ENCODE measurements at regions not wholly inside any gene's neighbourhood (a gene's known extent, or its start where the extent isn't known, plus 50 kb on each side); places are given as distances from the start of the nearest gene placed in this dataset.
"Not testable (repeated sequence)": the region's sequence is repeated elsewhere in the genome, so short reads cannot be mapped to it uniquely, and the experiment has no call there.

DNA sequence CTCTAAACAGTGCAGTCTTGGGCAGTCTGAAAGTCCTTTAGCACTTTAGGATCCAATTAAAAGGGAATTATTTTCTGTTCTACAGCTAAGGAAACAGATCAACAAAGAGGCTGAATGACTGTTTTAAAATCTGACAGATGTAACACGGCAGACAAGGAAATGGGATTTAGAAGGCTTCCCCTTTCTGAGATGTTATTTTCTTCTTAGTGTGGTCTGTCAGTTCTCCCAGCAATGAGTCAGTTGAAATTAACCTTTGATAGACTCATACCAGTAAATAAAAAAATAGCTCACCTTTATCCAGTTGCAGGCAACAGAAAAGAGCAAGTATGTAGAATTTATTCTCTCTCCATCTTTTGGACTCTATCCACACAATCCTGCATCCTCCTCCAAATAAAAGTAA is 98.1 kb downstream of the NEDD1 start:
- DNase-seq: peak; percentile 28

DNA sequence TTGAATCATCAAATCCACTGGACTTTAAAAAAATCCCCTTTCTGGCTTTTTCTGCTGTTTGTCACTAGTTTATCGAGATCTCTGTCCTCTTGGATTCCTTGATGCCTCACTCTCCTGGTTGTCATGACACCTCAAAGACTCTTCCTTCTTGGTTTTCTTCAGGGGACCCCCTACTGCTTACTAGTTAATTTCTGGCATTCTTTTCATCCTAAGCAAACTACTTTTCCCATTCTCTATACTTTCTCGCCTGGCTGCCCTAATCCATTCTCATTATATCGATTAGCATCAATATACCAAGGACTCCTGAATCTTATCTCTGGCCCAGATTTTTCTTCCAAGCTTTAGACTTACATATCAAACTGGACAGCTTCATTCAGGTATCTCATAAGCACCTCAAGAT is 98.6 kb downstream of the NEDD1 start:
- no peak for DNase-seq

DNA sequence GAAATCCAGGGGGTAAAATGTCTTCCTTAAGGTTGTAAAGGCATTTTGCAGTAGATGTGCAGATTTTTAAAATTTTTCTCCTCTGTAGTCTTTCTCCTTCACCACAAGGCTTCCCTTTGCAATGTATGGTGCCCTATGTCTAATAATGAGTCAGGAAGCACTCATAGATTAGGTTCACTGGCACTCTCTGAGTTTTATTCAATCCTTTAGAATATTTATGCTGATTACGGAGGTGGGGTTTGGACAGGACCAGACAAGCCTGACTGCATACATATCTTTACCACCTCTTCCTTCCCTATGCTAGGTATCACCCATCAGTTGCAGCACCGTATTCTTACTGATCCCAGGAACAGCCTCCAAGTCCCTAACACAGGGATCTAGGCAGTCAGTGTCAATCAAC is 99.5 kb downstream of the NEDD1 start:
- DNase-seq: peak; percentile 63

DNA sequence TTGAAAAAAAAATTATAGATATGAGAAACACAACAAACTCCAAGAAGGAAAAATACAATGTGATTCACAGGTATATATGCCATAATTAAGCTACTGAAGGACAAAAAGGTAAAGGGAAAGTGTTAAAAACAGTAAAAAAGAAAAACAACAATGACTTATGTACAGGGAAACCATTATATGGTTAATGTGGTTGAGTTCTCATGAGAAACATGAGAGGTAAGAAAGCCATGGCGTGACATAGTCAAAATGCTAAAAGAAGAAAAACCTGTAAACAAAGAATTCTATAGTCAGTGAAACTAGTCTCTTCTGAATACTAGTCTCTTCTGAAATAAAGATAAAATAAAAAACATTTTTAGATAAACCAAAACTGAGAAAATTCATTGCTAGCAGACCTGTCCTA is 109.1 kb downstream of the NEDD1 start:
- DNase-seq: no peak

DNA sequence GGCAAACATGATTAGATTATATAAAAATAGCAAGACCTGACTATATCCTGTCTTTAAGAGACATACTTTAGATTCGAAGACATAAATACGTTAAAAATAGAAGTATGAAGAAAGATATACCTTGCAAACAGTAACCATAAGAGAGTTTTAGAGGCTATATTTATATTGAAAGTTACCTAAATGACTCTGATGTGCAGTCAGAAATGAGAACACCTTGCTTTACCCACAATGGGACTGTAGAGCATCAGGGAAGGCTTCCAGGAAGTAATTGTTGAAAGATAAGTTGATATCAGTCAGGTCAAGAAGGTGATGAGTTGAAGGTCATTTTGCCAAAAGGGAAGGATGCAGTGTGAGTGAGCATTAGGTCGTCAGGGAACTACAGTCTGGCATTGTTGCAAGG is 110.2 kb downstream of the NEDD1 start:
- no peak for DNase-seq

DNA sequence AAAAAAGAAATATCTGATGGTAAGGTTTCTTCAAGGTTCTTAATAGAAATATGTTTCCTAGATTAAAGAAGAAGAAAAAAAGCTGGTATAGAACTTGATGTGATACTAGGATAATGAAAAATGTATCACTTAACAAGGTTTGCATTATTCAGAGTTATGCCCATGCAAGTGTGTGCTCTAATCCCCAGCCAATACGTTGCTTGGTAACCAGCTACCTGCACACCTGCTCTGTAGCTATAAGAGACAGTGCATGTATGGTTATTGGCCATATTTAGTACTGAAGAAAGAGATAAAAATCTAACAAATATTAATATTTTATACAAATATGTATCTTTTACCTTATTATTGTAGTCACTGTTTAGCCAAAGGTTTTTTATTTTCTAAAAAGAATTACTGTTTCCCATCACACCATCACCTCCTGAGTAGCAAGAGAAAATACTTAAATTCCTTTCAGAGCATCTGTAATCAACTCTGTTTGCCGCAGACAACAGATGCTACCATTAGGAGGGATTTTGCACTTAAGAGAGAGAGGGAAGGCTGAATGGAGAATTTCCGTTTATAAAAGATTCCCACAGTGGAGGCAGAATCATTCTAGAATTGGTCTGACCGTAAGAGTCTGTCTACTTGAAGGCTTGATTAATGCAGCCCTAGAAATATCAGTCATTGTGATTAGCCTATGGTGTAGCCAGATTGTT is 115.6 kb downstream of the NEDD1 start:
- peak; percentile 66 for DNase-seq

DNA sequence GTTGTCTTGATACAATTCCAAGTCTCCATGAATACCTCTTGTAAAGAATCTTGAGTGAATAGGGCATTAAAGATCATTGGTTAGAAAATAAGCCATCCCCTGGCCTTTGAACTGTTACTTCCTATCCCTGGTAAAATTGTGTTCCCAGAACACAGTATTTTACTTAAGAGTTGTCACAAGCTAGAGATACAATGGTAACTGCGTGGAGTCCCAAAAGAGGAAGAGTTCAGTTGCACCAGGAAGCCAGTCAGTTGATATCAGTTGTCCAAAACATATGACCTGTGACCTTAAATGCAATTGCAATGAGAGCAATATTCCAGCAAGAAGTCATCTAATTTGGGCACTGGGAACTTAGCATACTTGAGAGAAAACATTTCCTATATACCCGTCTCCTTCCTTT is 117.3 kb downstream of the NEDD1 start:
- no peak for DNase-seq

DNA sequence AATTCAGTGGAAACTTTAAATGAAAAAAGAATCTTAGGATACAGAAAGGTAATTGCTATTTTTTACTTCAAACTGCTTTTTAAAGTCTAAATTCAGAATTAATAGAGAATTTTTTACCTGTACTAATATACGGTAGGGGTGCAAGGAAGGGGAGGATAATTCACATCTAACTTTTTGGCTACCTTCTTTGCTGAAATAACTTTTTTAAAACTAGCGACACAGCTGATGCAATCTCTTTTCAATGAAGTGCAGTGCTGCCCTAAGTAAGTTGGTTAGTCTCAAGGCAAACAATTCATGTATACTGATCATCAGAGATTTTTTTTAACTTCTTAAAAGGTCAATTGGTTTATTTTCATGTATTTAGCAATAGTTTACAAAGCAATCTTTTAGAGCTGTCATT is 119.8 kb downstream of the NEDD1 start:
- no peak for DNase-seq

DNA sequence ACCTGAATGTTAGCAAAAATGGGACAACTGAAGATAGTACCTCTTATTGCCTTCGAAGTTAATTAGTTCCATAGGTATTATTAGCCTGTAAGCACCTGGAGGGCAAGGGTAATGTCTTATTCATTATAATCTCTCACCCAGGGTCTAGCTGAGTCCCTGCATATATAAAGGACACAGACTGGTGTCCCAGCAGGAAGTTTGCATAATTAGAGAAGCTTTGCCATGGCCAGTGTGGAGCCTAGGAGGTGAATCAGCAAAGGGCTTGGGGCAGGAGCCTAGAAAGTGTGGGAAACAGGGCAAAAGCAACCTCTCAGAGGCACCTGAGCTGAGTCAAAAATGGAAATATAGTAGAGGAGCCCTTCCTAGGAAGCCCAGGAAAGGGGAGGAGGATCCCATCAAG is 120.4 kb downstream of the NEDD1 start:
- DNase-seq: no peak

DNA sequence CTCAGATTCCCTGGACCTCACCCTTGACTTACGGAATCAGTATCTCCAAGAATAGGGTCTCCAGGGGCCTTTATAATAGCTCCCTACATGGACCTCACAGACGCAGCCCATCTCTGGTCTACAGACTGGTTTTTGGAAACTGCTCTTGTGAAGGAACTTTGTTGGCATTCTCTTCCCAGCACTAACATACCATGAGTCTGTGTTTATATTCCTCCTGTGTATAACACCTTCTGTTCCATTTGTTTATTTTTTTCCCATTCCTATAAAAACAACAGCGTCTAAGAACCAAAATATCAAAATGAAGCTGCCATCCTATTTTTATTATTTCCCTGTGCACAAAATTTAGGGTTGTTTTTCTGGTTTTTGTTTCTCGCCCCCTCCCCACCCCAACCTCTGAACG is 131.1 kb downstream of the NEDD1 start:
- no peak for DNase-seq

DNA sequence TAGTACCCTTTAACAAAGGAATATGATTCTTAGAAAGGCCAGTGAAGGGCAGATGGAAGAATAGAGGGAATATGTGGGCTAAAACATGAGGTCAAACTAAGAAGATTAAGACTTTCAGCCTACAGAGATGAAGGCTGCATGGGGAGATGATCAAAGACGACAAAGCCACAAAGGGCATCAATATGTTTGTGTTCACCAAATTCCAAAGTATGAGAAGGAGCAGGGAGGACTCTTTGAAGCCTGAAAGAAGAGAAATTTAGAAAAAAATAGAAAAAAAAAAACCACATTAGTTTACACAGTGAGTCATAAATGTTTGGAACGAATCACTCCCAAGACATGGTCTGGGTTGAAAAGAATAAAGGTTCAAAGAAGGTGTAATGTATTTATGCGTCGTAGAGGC is 131.8 kb downstream of the NEDD1 start:
- DNase-seq: no peak

DNA sequence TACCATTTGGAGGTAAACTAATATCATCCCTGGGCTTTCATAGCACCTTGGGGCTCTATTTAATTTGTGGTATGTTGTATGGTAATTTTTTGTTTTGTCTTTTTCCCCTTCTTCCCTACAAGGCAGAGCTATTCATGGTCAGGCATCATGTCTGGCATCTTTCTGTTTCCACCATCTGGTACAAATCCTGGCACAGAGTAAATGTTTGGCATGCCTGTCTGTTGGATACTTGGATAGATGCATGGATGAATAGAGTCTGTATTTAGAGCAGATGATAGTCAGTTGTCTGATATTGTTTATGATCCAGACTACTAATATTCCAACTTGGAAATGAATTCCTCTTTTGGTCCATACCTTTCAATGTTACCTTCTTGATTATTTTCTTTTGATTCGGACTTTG is 139.8 kb downstream of the NEDD1 start:
- peak; percentile 30 for DNase-seq

DNA sequence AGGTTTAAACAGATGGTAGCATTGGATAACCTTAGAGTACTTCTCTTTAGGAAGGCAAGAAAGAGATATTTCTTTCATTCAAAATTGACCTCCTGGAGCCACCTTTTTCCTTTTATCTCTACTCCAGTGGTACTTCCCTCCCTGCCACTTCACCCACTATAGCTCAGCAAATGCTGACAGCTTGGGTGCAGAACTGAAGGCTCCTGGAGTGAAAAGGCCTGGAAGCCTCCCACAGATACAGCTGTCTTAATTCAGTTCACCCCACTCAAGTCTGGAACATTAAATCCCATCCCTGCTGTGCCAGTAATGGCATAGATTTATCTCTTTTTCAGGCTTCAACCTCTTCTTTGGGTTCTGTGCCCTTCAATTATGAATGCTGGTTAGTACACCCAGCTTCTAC is 140.3 kb downstream of the NEDD1 start:
- peak; percentile 68 for DNase-seq

DNA sequence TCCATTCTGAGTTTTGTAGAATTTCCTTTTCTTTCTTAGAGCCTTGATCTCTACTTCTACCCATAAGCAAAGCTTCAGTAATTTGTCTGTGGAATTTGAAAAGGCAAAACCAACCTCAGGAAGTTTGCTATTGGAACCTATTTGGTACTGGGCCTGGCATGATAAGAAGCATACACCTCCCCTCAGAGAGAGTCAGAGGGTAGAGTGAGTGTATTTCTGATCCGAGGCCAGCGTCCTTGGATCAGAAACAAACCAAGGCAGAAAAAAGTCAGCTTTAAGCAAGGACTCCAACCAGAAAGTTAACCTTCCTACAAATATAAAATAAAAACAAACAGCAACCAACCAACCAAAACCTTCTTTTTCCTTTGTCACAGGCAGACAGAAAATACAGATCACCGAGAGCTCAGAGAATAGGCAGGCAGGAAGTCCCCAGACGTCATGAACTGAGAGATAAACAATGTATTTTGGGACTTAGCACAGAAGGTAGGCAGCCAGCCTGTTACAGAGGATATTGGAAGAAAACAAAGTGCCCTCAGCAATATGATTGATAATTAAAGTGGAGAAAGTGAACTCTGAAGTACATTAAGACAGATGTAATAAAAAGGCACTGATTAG is 141.5 kb downstream of the NEDD1 start:
- DNase-seq: no peak

DNA sequence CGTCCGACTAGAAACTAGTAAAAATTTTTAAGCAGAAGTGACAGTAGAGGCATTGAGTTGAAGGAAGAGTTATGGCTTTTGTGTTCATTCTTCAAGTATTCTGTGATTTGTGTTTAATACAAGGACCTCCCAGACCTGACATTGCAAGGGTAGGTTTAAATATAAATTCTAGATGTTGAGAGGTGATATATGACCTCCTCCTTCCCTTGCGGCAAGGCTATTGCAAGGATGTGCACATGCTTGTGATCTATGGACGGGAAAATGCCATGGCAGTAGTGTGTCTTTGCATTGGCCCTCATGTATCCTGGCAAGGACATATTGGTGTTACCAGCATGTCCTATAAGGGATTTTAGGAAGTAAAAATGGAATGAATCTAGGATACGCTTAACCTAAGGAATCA is 143.5 kb downstream of the NEDD1 start:
- no peak for DNase-seq

DNA sequence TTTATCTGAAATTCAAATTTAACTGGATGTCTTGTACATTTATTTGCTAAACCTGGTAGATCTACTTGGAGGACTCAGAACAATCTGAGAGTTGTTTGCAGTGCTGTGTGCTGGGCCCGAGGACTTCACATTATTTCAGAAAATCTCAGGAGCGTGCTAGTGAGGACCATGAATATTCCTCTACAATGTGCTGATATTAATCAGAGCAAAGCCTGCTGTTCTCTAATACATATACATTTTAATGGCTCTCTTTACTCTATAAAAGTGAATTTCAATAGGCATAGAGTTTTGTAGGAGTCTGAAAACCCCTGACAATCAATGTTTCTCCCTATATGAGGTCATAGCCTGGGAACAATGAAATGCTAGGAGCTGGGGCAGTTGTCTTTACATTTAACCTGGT is 144.3 kb downstream of the NEDD1 start:
- no peak for DNase-seq

DNA sequence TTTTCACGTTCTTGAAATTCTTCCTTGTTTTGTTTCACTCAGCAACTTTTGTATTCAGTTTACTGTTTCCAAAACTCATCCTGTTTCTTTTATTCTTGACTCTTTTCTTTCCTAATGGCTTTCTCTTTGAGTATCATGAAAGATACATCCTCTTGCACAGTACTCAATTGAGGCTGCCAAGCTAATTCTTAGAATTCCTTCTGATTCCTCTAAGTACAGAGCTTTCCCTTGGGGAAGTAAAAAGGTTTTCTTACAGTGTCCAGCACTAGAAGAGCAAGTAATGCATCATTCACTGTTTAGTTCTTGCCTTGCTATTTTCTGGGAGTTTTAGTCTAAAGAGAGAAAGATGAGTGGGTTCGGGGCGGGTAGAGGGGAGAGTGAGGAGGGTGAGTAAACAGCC is 154.1 kb downstream of the NEDD1 start:
- no peak for DNase-seq

DNA sequence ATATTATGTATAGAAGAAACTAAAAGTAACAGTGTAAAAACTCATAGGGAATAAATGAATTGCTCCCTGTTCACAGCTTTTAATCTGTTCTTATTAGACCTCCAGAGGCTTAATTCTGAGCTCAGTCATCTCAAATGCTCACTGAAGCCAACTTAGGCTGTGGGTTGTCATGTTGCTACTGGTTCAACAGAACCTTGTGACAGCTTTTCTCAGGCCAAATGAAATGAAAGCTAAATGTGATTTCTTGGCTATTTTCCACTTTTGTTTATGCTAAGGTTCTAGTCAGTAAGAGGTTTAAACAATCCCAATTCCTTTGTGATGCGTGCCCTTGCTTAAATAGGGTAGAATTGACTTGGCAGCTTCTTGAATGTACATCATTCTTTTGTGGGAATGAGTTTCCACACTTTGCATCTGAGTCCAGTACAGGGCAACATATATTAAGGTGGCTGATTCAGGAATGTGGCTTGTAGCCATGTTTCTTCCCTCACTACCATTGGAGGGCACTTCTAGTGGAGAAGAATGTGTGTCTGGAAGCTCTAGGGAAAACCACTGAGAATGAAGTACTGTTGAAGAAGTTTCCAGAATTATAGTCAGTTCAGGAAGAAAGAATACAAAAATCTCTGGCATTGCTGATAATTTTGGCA is 156.4 kb downstream of the NEDD1 start:
- no peak for DNase-seq

DNA sequence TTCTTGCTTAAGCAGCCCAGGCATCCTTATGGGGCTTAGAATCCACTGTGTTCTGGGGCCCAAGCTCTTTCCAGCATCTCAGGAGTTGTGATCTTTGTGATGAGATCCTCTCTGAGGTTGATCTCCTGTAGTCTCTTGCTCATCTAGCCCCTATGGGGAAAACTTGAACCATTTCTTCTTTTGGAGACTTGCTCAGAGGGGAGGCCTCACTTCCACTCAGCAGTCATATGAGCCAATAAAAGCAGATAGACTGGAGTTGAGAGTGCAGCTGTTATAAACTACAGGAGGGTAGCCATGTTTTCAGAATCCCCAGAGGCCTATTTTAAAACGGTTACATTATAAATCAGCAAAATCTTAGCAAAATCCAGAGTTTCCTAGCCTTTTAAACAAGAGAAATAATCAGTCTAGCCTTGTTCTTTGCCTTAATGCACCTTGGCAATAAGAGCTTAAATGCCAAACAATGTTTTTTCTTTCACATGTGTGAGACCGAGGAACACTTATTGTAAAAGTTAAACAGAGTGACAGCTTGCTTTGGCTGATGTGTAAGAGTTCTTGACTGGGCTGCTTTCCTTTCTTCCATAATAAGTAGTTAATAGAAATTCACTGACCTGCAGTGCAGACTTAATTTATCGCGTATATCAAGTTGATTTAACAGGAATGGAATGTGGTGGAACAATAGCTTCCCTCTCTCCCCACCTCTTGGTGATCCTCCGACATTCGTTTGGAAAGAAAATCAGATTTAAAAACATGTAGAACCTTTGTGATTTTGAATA is 168.3 kb downstream of the NEDD1 start:
- no peak for DNase-seq

DNA sequence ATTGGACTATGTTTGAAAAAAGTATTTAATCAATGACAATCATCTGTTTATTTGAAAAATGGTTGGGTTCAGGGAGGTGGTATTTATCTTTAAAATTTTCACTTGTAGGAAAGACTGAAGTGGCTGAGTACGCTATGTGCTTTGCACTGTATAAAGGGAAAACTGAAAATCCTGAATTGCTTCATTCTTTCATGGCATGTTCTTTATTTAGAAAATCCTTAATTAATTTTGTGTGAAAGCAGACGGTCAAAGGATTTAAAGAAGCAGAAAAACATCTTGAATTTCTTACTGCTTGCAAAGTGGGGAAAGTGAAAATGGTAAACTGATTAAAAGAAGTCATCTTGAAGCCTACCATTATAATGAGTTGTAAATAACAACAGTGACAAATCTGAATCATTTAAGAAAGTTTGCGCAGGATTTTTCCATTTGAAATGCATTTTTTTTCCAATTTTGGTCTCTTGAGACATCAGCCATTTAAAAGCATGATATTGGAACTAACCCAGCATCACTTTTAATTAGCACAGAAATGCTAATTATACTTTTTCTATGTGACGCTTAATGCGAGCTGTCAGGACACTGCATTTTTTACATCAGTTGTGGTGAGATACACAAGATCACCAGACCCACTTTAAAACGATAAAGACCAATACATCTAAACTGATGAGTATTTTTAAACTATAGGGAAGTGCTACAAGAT is 169.0 kb downstream of the NEDD1 start:
- DNase-seq: no peak

DNA sequence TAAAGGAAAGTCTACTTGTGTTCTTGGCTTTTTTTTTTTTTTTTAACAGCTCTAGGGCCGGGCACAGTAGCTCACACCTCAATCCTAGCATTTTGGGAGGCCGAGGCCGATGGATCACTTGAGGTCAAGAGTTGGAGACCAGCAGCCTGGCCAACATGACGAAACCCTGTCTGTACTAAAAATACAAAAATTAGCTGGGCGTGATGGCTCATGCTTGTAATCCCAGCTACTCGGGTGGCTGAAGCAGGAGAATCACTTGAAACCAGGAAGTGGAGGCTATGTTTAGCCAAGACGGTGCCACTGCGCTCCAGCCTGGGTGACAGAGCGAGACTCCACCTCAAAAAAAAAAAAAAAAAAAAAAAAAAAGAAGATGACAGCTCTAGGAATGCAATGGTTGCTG is 169.9 kb downstream of the NEDD1 start:
- not testable (repeated sequence) for DNase-seq

DNA sequence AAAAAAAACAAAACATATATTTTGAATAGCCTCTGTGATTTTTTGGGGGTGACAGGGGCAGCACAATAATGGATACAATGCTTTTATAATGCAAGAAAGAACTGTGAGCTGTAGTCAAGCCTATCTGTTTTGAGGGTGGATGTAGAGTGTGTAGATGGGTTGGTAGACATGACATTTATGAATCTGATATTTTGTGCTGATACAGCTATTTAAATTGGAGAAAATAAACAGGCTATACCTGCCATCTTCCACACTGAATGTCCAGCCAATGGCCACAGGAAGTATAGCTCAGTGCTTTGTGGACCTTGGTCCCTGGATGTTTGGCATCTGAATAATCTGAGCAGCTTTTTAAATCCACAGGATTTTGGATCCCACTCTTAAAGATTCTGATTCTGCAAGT is 175.0 kb downstream of the NEDD1 start:
- no peak for DNase-seq

DNA sequence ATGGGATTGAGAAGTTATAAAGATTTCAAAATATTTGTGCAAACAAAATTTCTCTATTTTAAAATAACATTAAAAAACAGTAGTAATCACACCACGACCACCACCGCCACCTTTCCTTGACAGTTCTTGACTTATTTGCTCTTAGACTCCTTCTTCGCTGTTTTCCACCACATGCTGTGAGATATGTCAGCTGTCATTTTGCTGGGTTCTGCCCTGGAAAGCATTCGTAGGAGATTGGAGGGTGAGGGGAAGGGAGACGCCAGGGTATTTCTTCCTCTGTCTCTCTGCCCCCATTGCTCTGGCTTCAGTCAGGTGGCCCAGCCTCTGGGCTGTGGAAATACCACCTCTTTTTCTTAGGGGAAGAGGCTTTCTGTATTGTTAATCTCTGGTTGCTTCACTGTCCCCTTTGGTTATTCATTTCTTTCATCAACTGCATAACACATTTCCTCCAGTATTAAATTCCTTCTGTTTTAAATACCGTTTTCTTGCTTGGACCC is 186.2 kb downstream of the NEDD1 start:
- no peak for DNase-seq
